Activated CD4-positive, alpha-beta memory T cell treated with anti-CD3 and anti-CD28 coated beads for 36 hours (primary cell): ENCODE measurements at regions not wholly inside any gene's neighbourhood (a gene's known extent, or its start where the extent isn't known, plus 50 kb on each side); places are given as distances from the start of the nearest gene placed in this dataset.
A peak's percentile ranks its signal among the peaks of the same experiment; 100 is the strongest.
"Not testable (repeated sequence)": the region's sequence is repeated elsewhere in the genome, so short reads cannot be mapped to it uniquely, and the experiment has no call there.

Experiments
- CTCF ChIA-PET: fragments of 350-600 bp; sonication (Branson Sonifier 250); formaldehyde crosslinking; loops from one replicate; lab custom pipeline; 2021; ENCODE audit warnings: antibody characterized with exemption, inconsistent platforms; lab: Charles Lee
- POLR2A ChIA-PET: fragments of 350-600 bp; sonication (Branson Sonifier 250); formaldehyde crosslinking; loops from one replicate; lab custom pipeline; 2021; ENCODE audit warnings: antibody characterized with exemption; lab: Charles Lee
- DNase-seq: peaks from one replicate; pipeline ENCODE4 v3.0.0-alpha.2; 2020
- H3K27ac Mint-ChIP-seq: one replicate; pipeline ENCODE4 v1.8.0; 2021; ENCODE audit warnings: mixed read lengths
- H3K27me3 Mint-ChIP-seq: one replicate; pipeline ENCODE4 v1.8.0; 2021; ENCODE audit warnings: mixed read lengths
- H3K36me3 Mint-ChIP-seq: one replicate; pipeline ENCODE4 v1.8.0; 2021; ENCODE audit warnings: mixed read lengths
- H3K4me1 Mint-ChIP-seq: one replicate; pipeline ENCODE4 v1.8.0; 2021; ENCODE audit warnings: low read depth, mixed read lengths
- H3K4me3 Mint-ChIP-seq: one replicate; pipeline ENCODE4 v1.8.0; 2021; ENCODE audit warnings: mild to moderate bottlenecking, mixed read lengths
- H3K9me3 Mint-ChIP-seq: one replicate; pipeline ENCODE4 v1.8.0; 2021; ENCODE audit warnings: mixed read lengths
- intact Hi-C: fragments of 100-400 bp; cut with micrococcal nuclease; formaldehyde crosslinking; loops from one replicate; pipeline ENCODE4 v1.15.1; 2023

GRCh38 chr1:93770640-93771039, 89.0 kb upstream of the BCAR3 start:
- DNase-seq, result no peak
- CTCF ChIA-PET, result no interaction called here
- POLR2A ChIA-PET, result no interaction called here
- Mint-ChIP-seq H3K4me1 (peaks cover 8% of the 10 kb centered on the region), H3K9me3 (no peaks in the 10 kb centered on the region), H3K36me3 (no peaks in the 10 kb centered on the region), H3K27ac (no peak overlapping the region), H3K4me3 (no peak overlapping the region), H3K27me3 (peaks cover 2% of the 10 kb centered on the region)
- intact Hi-C loops, result no loop called here

GRCh38 chr1:93769777-93770176, 88.1 kb upstream of the BCAR3 start:
- H3K4me3 Mint-ChIP-seq, result no peak overlapping the region
- peaks cover 2% of the 10 kb centered on the region for H3K27me3 Mint-ChIP-seq
- CTCF ChIA-PET, result no interaction called here
- H3K27ac Mint-ChIP-seq, result no peak overlapping the region
- no peaks in the 10 kb centered on the region for H3K36me3 Mint-ChIP-seq
- intact Hi-C loops, result no loop called here
- H3K9me3 Mint-ChIP-seq, result no peaks in the 10 kb centered on the region
- POLR2A ChIA-PET, result no interaction called here
- H3K4me1 Mint-ChIP-seq, result peaks cover 8% of the 10 kb centered on the region
- DNase-seq, result no peak

GRCh38 chr1:93768380-93768863, 86.8 kb upstream of the BCAR3 start:
- H3K4me3 Mint-ChIP-seq, result no peak overlapping the region
- H3K9me3 Mint-ChIP-seq, result no peaks in the 10 kb centered on the region
- peaks cover 8% of the 10 kb centered on the region for H3K4me1 Mint-ChIP-seq
- POLR2A ChIA-PET, result no interaction called here
- no peaks in the 10 kb centered on the region for H3K36me3 Mint-ChIP-seq
- H3K27ac Mint-ChIP-seq, result no peak overlapping the region
- H3K27me3 Mint-ChIP-seq, result no peaks in the 10 kb centered on the region
- DNase-seq, result no peak
- intact Hi-C loops, result no loop called here
- CTCF ChIA-PET, result no interaction called here

- no peaks in the 10 kb centered on the region for H3K27me3 Mint-ChIP-seq
- CTCF ChIA-PET, result interaction anchor here (1.1 kb wide), 1 partner anchor 137 kb away, joined by 3 read pairs; no protein-coding TSS in a partner anchor
- POLR2A ChIA-PET, result no interaction called here
- H3K9me3 Mint-ChIP-seq, result no peaks in the 10 kb centered on the region
- H3K36me3 Mint-ChIP-seq, result no peaks in the 10 kb centered on the region
- H3K27ac Mint-ChIP-seq, result no peak overlapping the region
- H3K4me1 Mint-ChIP-seq, result peaks cover 8% of the 10 kb centered on the region
- intact Hi-C loops, result no loop called here
- no peak for DNase-seq
- no peak overlapping the region for H3K4me3 Mint-ChIP-seq
These were observed 84.8 kb upstream of the BCAR3 start for GRCh38 chr1:93766451-93766850.

GRCh38 chr1:93765099-93765498, 83.5 kb upstream of the BCAR3 start:
- H3K4me3 Mint-ChIP-seq, result no peak overlapping the region
- intact Hi-C loops, result no loop called here
- CTCF ChIA-PET, result interaction anchor here (0.9 kb wide), 1 partner anchor 49 kb away, joined by 4 read pairs; no protein-coding TSS in a partner anchor
- no peak for DNase-seq
- POLR2A ChIA-PET, result no interaction called here
- peaks cover 8% of the 10 kb centered on the region for H3K4me1 Mint-ChIP-seq
- no peaks in the 10 kb centered on the region for H3K9me3 Mint-ChIP-seq
- no peaks in the 10 kb centered on the region for H3K27me3 Mint-ChIP-seq
- H3K36me3 Mint-ChIP-seq, result no peaks in the 10 kb centered on the region
- H3K27ac Mint-ChIP-seq, result no peak overlapping the region

GRCh38 chr1:93764366-93764750, 82.7 kb upstream of the BCAR3 start:
- Mint-ChIP-seq H3K27me3 (no peaks in the 10 kb centered on the region), H3K4me3 (no peak overlapping the region), H3K9me3 (no peaks in the 10 kb centered on the region), H3K4me1 (peaks cover 8% of the 10 kb centered on the region), H3K27ac (no peak overlapping the region), H3K36me3 (no peaks in the 10 kb centered on the region)
- ChIA-PET POLR2A (no interaction called here), CTCF (interaction anchor here (0.9 kb wide), 1 partner anchor 50 kb away, joined by 4 read pairs; no protein-coding TSS in a partner anchor)
- intact Hi-C loops, result no loop called here
- no peak for DNase-seq

GRCh38 chr1:93763704-93764365, 82.2 kb upstream of the BCAR3 start:
- Mint-ChIP-seq H3K27me3 (no peaks in the 10 kb centered on the region), H3K4me1 (peaks cover 13% of the 10 kb centered on the region), H3K36me3 (no peaks in the 10 kb centered on the region), H3K9me3 (no peaks in the 10 kb centered on the region), H3K27ac (no peak overlapping the region), H3K4me3 (no peak overlapping the region)
- ChIA-PET CTCF (no interaction called here), POLR2A (no interaction called here)
- intact Hi-C loops, result no loop called here
- DNase-seq, result peak; percentile 28

GRCh38 chr1:93758842-93759515, 77.3 kb upstream of the BCAR3 start:
- CTCF ChIA-PET, result interaction anchor here (2.0 kb wide), 1 partner anchor 9 kb away, joined by 5 read pairs; no protein-coding TSS in a partner anchor

GRCh38 chr1:93757256-93758036, 75.8 kb upstream of the BCAR3 start:
- no peaks in the 10 kb centered on the region for H3K27me3 Mint-ChIP-seq
- no peaks in the 10 kb centered on the region for H3K36me3 Mint-ChIP-seq
- peaks cover 7% of the 10 kb centered on the region for H3K4me1 Mint-ChIP-seq
- no peaks in the 10 kb centered on the region for H3K9me3 Mint-ChIP-seq
- intact Hi-C loops, result loop anchor here (5.0 kb wide), 1 partner anchor 65 kb away; no protein-coding TSS in a partner anchor
- no peak overlapping the region for H3K4me3 Mint-ChIP-seq
- ChIA-PET POLR2A (no interaction called here), CTCF (no interaction called here)
- DNase-seq, result no peak
- H3K27ac Mint-ChIP-seq, result no peak overlapping the region

More at GRCh38 chr1:93758842-93759515, 77.3 kb upstream of the BCAR3 start:
- intact Hi-C loops, result loop anchor here (5.0 kb wide), 1 partner anchor 67 kb away; no protein-coding TSS in a partner anchor
- no peaks in the 10 kb centered on the region for H3K36me3 Mint-ChIP-seq
- POLR2A ChIA-PET, result interaction anchor here (0.5 kb wide), 1 partner anchor 650 kb away, joined by 3 read pairs; no protein-coding TSS in a partner anchor
- H3K4me3 Mint-ChIP-seq, result no peak overlapping the region
- peaks cover 7% of the 10 kb centered on the region for H3K4me1 Mint-ChIP-seq
- H3K27ac Mint-ChIP-seq, result peak overlapping the region; percentile 42
- DNase-seq, result peak; percentile 65
- H3K27me3 Mint-ChIP-seq, result no peaks in the 10 kb centered on the region
- H3K9me3 Mint-ChIP-seq, result no peaks in the 10 kb centered on the region

- intact Hi-C loops, result loop anchor here (5.0 kb wide), 1 partner anchor 64 kb away; no protein-coding TSS in a partner anchor
- Mint-ChIP-seq H3K4me3 (no peak overlapping the region), H3K27ac (no peak overlapping the region), H3K9me3 (no peaks in the 10 kb centered on the region), H3K27me3 (no peaks in the 10 kb centered on the region), H3K4me1 (peaks cover 7% of the 10 kb centered on the region), H3K36me3 (no peaks in the 10 kb centered on the region)
- no peak for DNase-seq
- CTCF ChIA-PET, result no interaction called here
- POLR2A ChIA-PET, result no interaction called here
These were observed 75.0 kb upstream of the BCAR3 start for GRCh38 chr1:93756657-93757056.

- H3K9me3 Mint-ChIP-seq, H3K4me1 Mint-ChIP-seq, H3K36me3 Mint-ChIP-seq, POLR2A ChIA-PET, H3K27ac Mint-ChIP-seq, DNase-seq, H3K27me3 Mint-ChIP-seq, H3K4me3 Mint-ChIP-seq: not testable (repeated sequence)
- CTCF ChIA-PET, result interaction anchor here (1.0 to 2.2 kb wide), 2 partner anchors 59 to 126 kb away, joined by 3 to 8 read pairs; no protein-coding TSS in a partner anchor
- intact Hi-C loops, result loop anchor here (5.0 kb wide), 1 partner anchor 63 kb away; no protein-coding TSS in a partner anchor
These were observed 73.6 kb upstream of the BCAR3 start for GRCh38 chr1:93755251-93755715.
